ENCODE measurements at regions not wholly inside any gene's neighbourhood (a gene's known extent, or its start where the extent isn't known, plus 50 kb on each side); places are given as distances from the start of the nearest gene placed in this dataset.
A peak's percentile ranks its signal among the peaks of the same experiment; 100 is the strongest.

DNA sequence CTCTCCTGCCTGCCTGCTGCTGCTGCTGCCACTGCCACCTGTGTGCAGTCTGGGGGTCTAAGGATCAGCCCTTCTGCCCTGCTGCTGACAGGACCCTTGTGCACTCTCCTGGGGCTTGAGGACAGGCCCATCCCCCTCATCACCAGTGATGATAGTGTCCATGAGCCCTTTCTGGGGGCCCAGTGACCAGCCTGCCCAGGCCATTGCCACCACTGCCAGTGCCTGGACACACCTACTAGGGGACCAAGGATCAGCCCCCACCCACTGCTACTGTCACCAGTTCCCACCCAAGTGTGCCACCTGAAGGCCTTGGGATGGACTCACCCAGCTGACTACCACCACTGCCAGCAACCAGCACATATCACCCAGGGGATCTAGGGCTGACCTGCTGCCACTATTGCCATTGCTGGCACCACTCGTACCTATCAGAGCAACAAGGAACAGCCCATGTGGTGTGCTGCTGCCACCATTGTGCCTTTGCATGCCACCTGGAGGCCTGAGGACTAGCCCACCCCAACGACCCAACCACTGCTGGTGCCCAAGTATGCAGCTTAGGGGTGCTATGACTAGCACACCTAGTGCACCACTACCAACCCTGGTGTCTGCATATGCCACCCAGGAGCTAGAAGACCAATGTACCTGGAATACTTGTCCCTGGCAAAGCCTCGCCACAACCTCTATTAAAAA lies 994.3 kb downstream of the PCDH17 start:
- Histone ChIP-seq H3K27ac (replicated peaks) (no peak overlapping the region), H3K4me3 (replicated peaks; ENCODE audit: insufficient read depth, low read length) (no peak overlapping the region), H3K27me3 (ENCODE audit: insufficient read depth, poor library complexity, severe bottlenecking) (no peaks in the 10 kb centered on the region)
- DNase-seq (ENCODE audit: low read depth in 1 of 2, low spot score in 1 of 2): no peak
- no peak for TF ChIP-seq POLR2AphosphoS5 (IDR thresholded peaks at IDR 0.05; ENCODE audit: low read depth)

- no peak overlapping the region for H3K27ac ChIP-seq (replicated peaks)
- no peak for TF ChIP-seq REST (IDR thresholded peaks at IDR 0.05; ENCODE audit: insufficient replicate concordance, low read depth)
- no peak for TF ChIP-seq SPI1 (IDR thresholded peaks at IDR 0.05; ENCODE audit: borderline replicate concordance, low read depth)
- TF ChIP-seq POLR2AphosphoS5 (IDR thresholded peaks at IDR 0.05; ENCODE audit: low read depth): no peak
- TF ChIP-seq, protein P1, sequence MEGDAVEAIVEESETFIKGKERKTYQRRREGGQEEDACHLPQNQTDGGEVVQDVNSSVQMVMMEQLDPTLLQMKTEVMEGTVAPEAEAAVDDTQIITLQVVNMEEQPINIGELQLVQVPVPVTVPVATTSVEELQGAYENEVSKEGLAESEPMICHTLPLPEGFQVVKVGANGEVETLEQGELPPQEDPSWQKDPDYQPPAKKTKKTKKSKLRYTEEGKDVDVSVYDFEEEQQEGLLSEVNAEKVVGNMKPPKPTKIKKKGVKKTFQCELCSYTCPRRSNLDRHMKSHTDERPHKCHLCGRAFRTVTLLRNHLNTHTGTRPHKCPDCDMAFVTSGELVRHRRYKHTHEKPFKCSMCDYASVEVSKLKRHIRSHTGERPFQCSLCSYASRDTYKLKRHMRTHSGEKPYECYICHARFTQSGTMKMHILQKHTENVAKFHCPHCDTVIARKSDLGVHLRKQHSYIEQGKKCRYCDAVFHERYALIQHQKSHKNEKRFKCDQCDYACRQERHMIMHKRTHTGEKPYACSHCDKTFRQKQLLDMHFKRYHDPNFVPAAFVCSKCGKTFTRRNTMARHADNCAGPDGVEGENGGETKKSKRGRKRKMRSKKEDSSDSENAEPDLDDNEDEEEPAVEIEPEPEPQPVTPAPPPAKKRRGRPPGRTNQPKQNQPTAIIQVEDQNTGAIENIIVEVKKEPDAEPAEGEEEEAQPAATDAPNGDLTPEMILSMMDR (IDR thresholded peaks at IDR 0.05; ENCODE audit: insufficient read depth, low read length): no peak
- TF ChIP-seq GABPA (IDR thresholded peaks at IDR 0.05; ENCODE audit: low read depth): no peak
- no peak for DNase-seq (ENCODE audit: low read depth in 1 of 2, low spot score in 1 of 2)
- H3K27me3 ChIP-seq (ENCODE audit: insufficient read depth, poor library complexity, severe bottlenecking): no peaks in the 10 kb centered on the region
- no peak overlapping the region for H3K4me3 ChIP-seq (replicated peaks; ENCODE audit: insufficient read depth, low read length)
These were observed 999.2 kb downstream of the PCDH17 start for GRCh38 chr13:58630794-58631193.

- H3K27me3 ChIP-seq (ENCODE audit: insufficient read depth, poor library complexity, severe bottlenecking): no peaks in the 10 kb centered on the region
- no peak overlapping the region for H3K27ac ChIP-seq (replicated peaks)
These were observed 1001.7 kb downstream of the PCDH17 start for GRCh38 chr13:58633226-58633625.

GRCh38 chr13:58655086-58655485 lies 1023.5 kb downstream of the PCDH17 start:
- peak in 1 of 2 experiments; percentile 18 for DNase-seq (ENCODE audit: low read depth in 1 of 2, low spot score in 1 of 2)
- Histone ChIP-seq H3K27me3 (ENCODE audit: insufficient read depth, poor library complexity, severe bottlenecking) (no peaks in the 10 kb centered on the region), H3K4me3 (replicated peaks; ENCODE audit: insufficient read depth, low read length) (no peak overlapping the region), H3K27ac (replicated peaks) (no peak overlapping the region)
- peak; percentile 94 for TF ChIP-seq SPI1 (IDR thresholded peaks at IDR 0.05; ENCODE audit: borderline replicate concordance, low read depth)
- TF ChIP-seq, protein P1 (IDR thresholded peaks at IDR 0.05; ENCODE audit: insufficient read depth, low read length): no peak

More at GRCh38 chr13:58633226-58633625, 1001.7 kb downstream of the PCDH17 start:
- DNase-seq (ENCODE audit: low read depth in 1 of 2, low spot score in 1 of 2): no peak
- no peak for TF ChIP-seq POLR2AphosphoS5 (IDR thresholded peaks at IDR 0.05; ENCODE audit: low read depth)
- TF ChIP-seq REST (IDR thresholded peaks at IDR 0.05; ENCODE audit: insufficient replicate concordance, low read depth): no peak
- no peak overlapping the region for H3K4me3 ChIP-seq (replicated peaks; ENCODE audit: insufficient read depth, low read length)

GRCh38 chr13:58660826-58661225 lies 1029.3 kb downstream of the PCDH17 start:
- DNase-seq (ENCODE audit: low read depth in 1 of 2, low spot score in 1 of 2): no peak
- Histone ChIP-seq H3K27me3 (ENCODE audit: insufficient read depth, poor library complexity, severe bottlenecking) (no peaks in the 10 kb centered on the region), H3K27ac (replicated peaks) (no peak overlapping the region), H3K4me3 (replicated peaks; ENCODE audit: insufficient read depth, low read length) (no peak overlapping the region)
- no peak for TF ChIP-seq POLR2AphosphoS5 (IDR thresholded peaks at IDR 0.05; ENCODE audit: low read depth)
- TF ChIP-seq SPI1 (IDR thresholded peaks at IDR 0.05; ENCODE audit: borderline replicate concordance, low read depth): no peak
- no peak for TF ChIP-seq REST (IDR thresholded peaks at IDR 0.05; ENCODE audit: insufficient replicate concordance, low read depth)
- TF ChIP-seq, protein P1 (IDR thresholded peaks at IDR 0.05; ENCODE audit: insufficient read depth, low read length): no peak
- no peak for TF ChIP-seq GABPA (IDR thresholded peaks at IDR 0.05; ENCODE audit: low read depth)

All from HL-60 (cell line).